ENCODE measurements at regions not wholly inside any gene's neighbourhood (a gene's known extent, or its start where the extent isn't known, plus 50 kb on each side); places are given as distances from the start of the nearest gene placed in this dataset.

DNA sequence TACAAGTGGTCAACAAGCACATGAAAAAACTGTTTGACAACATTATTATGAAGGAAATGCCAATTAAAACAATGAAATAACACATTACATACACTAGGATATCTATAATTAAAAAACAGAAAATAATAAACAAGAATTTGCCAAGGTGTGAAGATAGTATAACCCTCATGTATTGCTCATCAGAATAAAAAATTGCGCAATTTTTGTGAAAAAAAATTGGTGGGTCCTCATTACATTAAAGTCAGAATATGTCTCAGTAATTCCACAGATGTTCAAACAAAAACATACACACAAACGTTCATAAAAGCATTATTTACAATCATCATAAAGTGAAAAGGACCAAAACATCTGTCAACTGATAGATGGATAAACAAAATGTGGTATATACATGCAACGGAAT is 63.0 kb upstream of the AR start:
- DNase-seq, result no peak

Data from left hindlimb (tissue), 1 donor.